Keratinocyte (primary cell): ENCODE measurements at regions not wholly inside any gene's neighbourhood (a gene's known extent, or its start where the extent isn't known, plus 50 kb on each side); places are given as distances from the start of the nearest gene placed in this dataset.

Source experiments
- DNase-seq: peaks from one replicate; pipeline ENCODE4 v3.0.0-alpha.2; 2011; ENCODE audit warnings: low read depth, missing footprints, low spot score
- FAIRE-seq: peaks from 2 replicates; lab custom pipeline; 2011; peaks lifted over from hg19 to GRCh38; lab: Jason Lieb, UNC
- H2AFZ ChIP-seq: 2 replicates; pipeline ENCODE4 v1.6.0; 2012; ENCODE audit warnings: low read length, control low read depth, inconsistent platforms; ENCODE audit not compliant: control insufficient read depth
- H3K27ac ChIP-seq: 2 replicates; pipeline ENCODE4 v1.5.1; 2011; ENCODE audit warnings: low read length; ENCODE audit not compliant: control insufficient read depth, insufficient read depth
- H3K27me3 ChIP-seq: 3 replicates; pipeline ENCODE4 v1.6.0; 2011; ENCODE audit warnings: low read length; ENCODE audit not compliant: control insufficient read depth, insufficient read depth; ENCODE audit errors: extremely low read depth
- H3K36me3 ChIP-seq, 2 experiments: 2 replicates in 1 of 2; 3 replicates in 1 of 2; pipeline ENCODE4 v1.5.1; 2011; ENCODE audit warnings: low read length in 2 of 2, mild to moderate bottlenecking in 1 of 2; ENCODE audit not compliant: control insufficient read depth in 2 of 2, insufficient read depth in 2 of 2; ENCODE audit errors: extremely low read depth in 1 of 2
- H3K4me1 ChIP-seq: 3 replicates; pipeline ENCODE4 v1.5.1; 2011; ENCODE audit warnings: low read length; ENCODE audit not compliant: control insufficient read depth, insufficient read depth; ENCODE audit errors: extremely low read depth
- H3K4me2 ChIP-seq: 3 replicates; pipeline ENCODE4 v1.6.0; 2011; ENCODE audit warnings: low read depth, low read length; ENCODE audit not compliant: control insufficient read depth, insufficient read depth; ENCODE audit errors: extremely low read depth
- H3K4me3 ChIP-seq, 3 experiments: fragments of 200-600 bp in 1 of 3; sonication (generic) in 1 of 3; 2 replicates in 2 of 3; 3 replicates in 1 of 3; pipeline ENCODE4 v1.5.1; 2011 to 2016; ENCODE audit warnings: low read length in 3 of 3, mild to moderate bottlenecking in 3 of 3, control low read depth in 2 of 3, inconsistent platforms in 1 of 3, low read depth in 1 of 3, mixed read lengths in 1 of 3, mixed run types in 1 of 3, moderate library complexity in 1 of 3; ENCODE audit not compliant: control insufficient read depth in 2 of 3, insufficient read depth in 2 of 3; ENCODE audit errors: extremely low read depth in 1 of 3
- H3K79me2 ChIP-seq: 2 replicates; pipeline ENCODE4 v1.6.0; 2012; ENCODE audit warnings: low read length; ENCODE audit not compliant: control insufficient read depth, insufficient read depth
- H3K9ac ChIP-seq: 3 replicates; pipeline ENCODE4 v1.6.0; 2011; ENCODE audit warnings: low read length; ENCODE audit not compliant: control insufficient read depth, insufficient read depth; ENCODE audit errors: extremely low read depth
- H3K9me1 ChIP-seq: 3 replicates; pipeline ENCODE4 v1.6.0; 2011; ENCODE audit warnings: low read length; ENCODE audit not compliant: control insufficient read depth, insufficient read depth; ENCODE audit errors: extremely low read depth
- H3K9me3 ChIP-seq: 2 replicates; pipeline ENCODE4 v1.5.1; 2012; ENCODE audit warnings: low read depth, low read length; ENCODE audit not compliant: control insufficient read depth
- H4K20me1 ChIP-seq: 3 replicates; pipeline ENCODE4 v1.6.0; 2011; ENCODE audit warnings: low read length; ENCODE audit not compliant: control insufficient read depth, insufficient read depth; ENCODE audit errors: extremely low read depth
- CTCF ChIP-seq, 3 experiments: IDR thresholded peaks in 1 of 3; conservative IDR thresholded peaks in 1 of 3; optimal IDR thresholded peaks in 1 of 3; 2 replicates in 2 of 3; 3 replicates in 1 of 3; pipeline versions ENCODE3 to v1.5.1; 2011; ENCODE audit warnings: low read length in 3 of 3, mild to moderate bottlenecking in 3 of 3, moderate library complexity in 2 of 3, control low read depth in 1 of 3, inconsistent platforms in 1 of 3; ENCODE audit not compliant: insufficient read depth in 2 of 3; ENCODE audit errors: extremely low read depth in 1 of 3
- EZH2 ChIP-seq: IDR thresholded peaks from one replicate; pipeline ENCODE4 v1.6.1; 2012; ENCODE audit warnings: inconsistent platforms, mild to moderate bottlenecking, low read length, moderate library complexity
- dilution Hi-C: fragments of 300-500 bp; cut with MboI; formaldehyde crosslinking; loops from one replicate; pipeline ENCODE4 v1.7.0; 2020; ENCODE audit warnings: low sequenced_read_pairs; ENCODE audit not compliant: extremely low pct_ligation_motif_present

GRCh38 chrX:114049063-114049462 is 534.8 kb upstream of the HTR2C start:
- H3K27me3 ChIP-seq, result no peaks in the 10 kb centered on the region
- H3K9me1 ChIP-seq, result no peaks in the 10 kb centered on the region
- H3K4me2 ChIP-seq, result no peak overlapping the region
- no peaks in the 10 kb centered on the region for H3K9me3 ChIP-seq
- H3K36me3 ChIP-seq, result no peaks in the 10 kb centered on the region
- H3K4me1 ChIP-seq, result no peaks in the 10 kb centered on the region
- no peak for DNase-seq
- no peak for TF ChIP-seq EZH2
- TF ChIP-seq CTCF (optimal IDR thresholded peaks at IDR 0.05 in 1 of 3, IDR thresholded peaks at IDR 0.05 in 1 of 3, conservative IDR thresholded peaks at IDR 0.05 in 1 of 3; ENCODE audit: extremely low read depth in 1 of 3, insufficient read depth in 2 of 3, low read length in 3 of 3), result no peak
- no peak overlapping the region for H2AFZ ChIP-seq
- H3K79me2 ChIP-seq, result no peaks in the 10 kb centered on the region
- H3K4me3 ChIP-seq, result no peak overlapping the region
- FAIRE-seq, result no peak
- dilution Hi-C loops, result no loop called here
- no peaks in the 10 kb centered on the region for H4K20me1 ChIP-seq
- H3K9ac ChIP-seq, result no peak overlapping the region
- H3K27ac ChIP-seq, result no peak overlapping the region

- TF ChIP-seq CTCF (optimal IDR thresholded peaks at IDR 0.05 in 1 of 3, IDR thresholded peaks at IDR 0.05 in 1 of 3, conservative IDR thresholded peaks at IDR 0.05 in 1 of 3; ENCODE audit: extremely low read depth in 1 of 3, insufficient read depth in 2 of 3, low read length in 3 of 3), result no peak
- FAIRE-seq, result no peak
- dilution Hi-C loops, result no loop called here
Measured at GRCh38 chrX:114047558-114047957, 536.3 kb upstream of the HTR2C start.

More at GRCh38 chrX:114047558-114047957, 536.3 kb upstream of the HTR2C start:
- no peak overlapping the region for H3K4me3 ChIP-seq
- no peak overlapping the region for H3K27ac ChIP-seq
- no peaks in the 10 kb centered on the region for H4K20me1 ChIP-seq
- no peak overlapping the region for H2AFZ ChIP-seq
- no peak for DNase-seq
- no peaks in the 10 kb centered on the region for H3K9me3 ChIP-seq
- no peaks in the 10 kb centered on the region for H3K36me3 ChIP-seq
- no peak overlapping the region for H3K4me2 ChIP-seq
- no peaks in the 10 kb centered on the region for H3K27me3 ChIP-seq
- no peaks in the 10 kb centered on the region for H3K79me2 ChIP-seq
- no peak overlapping the region for H3K9ac ChIP-seq
- no peaks in the 10 kb centered on the region for H3K9me1 ChIP-seq
- no peaks in the 10 kb centered on the region for H3K4me1 ChIP-seq
